Stimulated activated CD8-positive, alpha-beta memory T cell treated with anti-CD3 and anti-CD28 coated beads, Interleukin-2, amount 100 ng/mL, for 48 hours (primary cell): ENCODE measurements at regions not wholly inside any gene's neighbourhood (a gene's known extent, or its start where the extent isn't known, plus 50 kb on each side); places are given as distances from the start of the nearest gene placed in this dataset.
"Not testable (repeated sequence)": the region's sequence is repeated elsewhere in the genome, so short reads cannot be mapped to it uniquely, and the experiment has no call there.

Experiments
- DNase-seq, 2 donors: peaks; one replicate each; pipeline ENCODE4 v3.0.0-alpha.2; 2020; ENCODE audit warnings: low read depth in 2 of 2

DNA sequence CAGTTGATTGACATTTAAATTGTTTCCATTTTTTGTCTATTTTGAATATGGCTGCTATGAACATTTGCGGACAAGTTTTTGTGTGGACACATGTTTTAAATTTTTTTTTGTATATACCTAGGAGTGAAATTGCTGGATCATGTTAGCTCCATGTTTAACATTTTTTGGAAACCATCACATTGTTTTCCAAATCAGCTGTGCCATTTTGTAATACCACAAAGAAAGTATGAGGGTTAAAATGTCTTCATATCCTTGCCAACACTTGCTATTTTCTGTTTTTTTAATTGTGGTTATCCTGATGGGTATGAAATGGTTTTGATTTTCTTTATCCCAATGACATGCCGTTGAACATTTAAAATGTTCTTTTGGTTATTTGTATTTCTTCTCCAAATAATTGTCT lies 52.1 kb downstream of the CARTPT start:
- DNase-seq: no peak

DNA sequence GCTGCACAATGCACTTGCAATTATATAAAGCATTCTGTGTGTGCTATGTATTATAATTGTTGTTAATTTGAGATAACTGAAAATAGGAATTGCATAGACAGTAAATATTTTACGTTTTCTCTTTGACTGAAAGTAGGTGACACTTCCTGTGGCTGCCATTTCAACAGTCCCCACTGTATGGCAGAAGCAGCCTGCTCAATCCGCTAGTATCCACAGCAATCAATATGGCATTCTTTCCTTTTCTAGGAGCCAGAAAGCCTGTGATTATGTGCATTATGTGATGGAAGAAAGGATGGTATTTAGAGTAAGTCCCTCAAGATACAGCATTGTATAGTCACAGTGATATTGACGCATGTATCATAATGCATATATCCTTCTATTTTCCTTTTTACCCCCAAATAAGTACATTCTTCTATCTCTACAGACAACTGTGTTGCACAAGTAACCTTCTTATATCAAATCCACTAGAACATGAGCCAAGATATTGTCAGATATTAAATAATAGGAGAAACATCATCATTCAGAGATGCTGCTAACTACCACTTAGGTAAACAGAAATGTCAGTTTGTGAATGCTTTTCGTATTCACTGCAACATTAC lies 59.7 kb downstream of the CARTPT start:
- no peak for DNase-seq

DNA sequence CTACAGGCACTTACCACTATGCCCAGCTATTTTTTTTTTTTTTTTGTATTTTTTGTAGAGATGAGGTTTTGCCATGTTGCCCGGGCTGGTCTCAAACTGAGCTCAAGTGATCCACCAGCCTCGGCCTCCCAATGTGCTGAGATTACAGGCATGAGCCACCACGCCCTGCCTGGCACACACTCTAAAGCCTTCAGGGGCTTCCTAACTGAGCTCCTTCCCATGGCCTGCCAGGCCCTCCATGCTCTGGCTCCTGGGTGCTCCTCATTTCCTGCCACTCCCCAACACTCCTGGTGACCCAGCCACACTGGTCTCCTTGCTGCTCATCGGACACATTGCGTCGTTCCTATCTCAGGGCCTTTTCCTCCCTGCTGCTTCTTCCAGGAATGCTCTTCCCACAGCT lies 61.5 kb downstream of the CARTPT start:
- no peak for DNase-seq

- DNase-seq: no peak
Observed at GRCh38 chr5:71782393-71782770, 63.3 kb downstream of the CARTPT start.

DNA sequence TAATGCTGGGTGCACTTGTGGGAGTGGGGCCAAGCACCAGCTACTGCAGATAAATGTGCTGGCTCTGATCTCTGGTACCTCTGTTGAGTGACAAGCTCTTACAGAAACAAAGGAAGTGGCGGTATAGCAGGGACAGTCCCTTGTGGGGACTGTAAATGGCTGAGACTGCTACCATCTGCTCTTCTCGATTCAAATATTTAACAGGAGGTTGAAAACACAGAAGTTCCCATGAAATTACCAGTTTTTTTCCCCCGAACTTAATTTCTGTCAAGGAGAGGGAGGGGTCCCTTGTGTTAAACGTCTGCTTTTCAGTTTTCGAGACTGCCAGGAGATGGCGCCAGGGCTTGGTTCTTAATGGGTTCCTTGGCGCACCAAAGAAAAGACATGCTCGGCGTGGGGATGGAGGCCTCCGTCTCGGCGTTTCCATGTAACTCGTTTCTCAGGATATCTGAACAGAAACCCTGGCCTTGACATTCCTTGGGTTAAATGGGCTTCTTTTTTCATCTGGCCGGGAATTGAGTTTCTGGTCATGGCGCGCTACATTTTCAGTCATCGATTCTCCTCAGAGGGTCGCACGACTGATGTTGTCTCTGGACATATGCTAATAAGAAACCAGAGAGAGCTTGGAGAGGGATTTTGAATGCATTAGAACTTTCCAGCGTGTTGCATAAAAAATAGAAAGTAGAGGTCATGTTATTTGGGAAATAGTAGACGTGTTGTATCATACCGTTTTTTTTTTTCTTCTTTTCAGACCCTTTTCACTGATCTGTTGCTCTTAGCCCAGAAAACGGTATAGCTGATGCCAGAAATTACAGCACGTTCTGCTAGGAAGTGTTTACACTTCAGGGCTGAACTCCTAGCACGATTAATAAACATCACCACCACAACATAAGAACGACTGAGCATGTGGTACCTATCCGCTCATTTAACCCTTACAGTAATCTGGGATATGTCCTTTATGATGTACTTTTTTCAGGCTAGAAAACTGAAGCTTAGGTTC lies 64.0 kb downstream of the CARTPT start:
- peak; percentile 40 to 55 for DNase-seq

- no peak for DNase-seq
Observed at GRCh38 chr5:71783891-71784290, 64.8 kb downstream of the CARTPT start.

DNA sequence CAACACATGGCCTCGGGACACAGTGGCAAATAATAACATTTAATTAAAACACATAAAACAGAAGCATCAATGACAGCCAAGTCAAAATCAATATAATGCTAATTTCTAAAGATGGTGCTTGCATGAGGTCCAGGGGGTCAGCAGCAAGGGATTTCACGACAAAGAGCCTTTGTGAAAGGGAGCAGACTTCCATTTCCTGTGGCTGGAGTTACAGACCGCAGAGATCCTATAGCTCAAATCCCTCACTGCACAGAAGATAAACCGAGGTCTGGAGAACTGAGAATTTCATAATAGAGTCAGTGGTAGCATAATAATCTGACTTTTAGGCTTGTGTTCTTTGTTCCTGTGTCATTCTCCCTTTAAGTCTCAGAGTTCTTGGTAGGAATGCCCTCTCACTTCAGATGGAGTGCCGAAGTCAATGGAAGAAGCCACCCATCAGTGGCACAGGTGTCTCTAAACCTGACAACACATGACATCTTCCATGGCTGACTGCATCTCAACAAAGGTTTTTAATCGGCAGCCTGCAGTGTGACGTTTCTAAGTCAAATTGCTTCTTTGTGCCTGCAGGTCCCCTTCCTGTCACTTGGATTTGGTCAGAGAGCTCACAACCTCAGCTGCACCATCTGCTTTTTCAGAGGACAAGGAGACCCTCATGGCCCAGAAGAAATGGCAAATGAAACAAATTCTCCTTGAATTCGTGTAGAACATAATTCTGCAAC lies 67.4 kb downstream of the CARTPT start:
- DNase-seq: no peak

- no peak for DNase-seq
Observed at GRCh38 chr5:71788794-71789193, 69.7 kb downstream of the CARTPT start.

DNA sequence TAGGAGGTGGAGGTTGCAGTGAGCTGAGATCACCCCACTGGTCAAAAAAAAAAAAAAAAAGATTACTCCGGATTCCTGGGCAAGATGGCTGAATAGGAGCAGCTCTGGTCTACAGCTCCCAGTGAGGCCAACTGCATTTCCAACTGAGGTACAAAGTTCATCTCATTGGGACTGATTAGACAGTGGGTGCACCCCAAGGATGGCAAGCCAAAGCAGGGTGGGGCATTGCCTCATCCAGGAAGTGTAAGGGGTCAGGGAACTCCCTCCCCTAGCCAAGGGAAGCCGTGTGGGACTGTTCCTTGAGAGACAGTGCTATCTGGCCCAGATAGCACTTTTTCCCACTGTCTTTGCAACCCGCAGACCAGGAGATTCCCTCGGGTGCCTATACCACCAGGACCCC lies 70.7 kb downstream of the CARTPT start:
- DNase-seq: no peak

DNA sequence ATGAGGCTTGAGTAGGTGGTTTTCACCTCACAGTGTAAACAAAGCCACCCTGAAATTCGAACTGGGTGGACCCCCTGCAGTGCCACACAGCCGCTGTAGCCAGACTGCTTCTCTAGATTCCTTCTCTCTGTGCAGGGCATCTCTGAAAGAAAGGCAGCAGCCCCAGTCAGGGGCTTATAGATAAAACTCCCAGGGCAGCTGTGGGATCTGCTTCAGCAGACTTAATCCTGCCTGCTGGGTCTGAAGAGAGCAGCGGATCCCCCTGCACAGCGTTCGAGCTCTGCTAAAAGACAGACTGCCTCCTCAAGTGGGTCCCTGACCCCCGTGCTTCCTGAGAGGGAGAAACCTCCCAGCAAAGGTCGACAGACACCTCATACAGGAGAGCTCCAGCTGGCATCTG lies 71.4 kb downstream of the CARTPT start:
- DNase-seq: no peak

DNA sequence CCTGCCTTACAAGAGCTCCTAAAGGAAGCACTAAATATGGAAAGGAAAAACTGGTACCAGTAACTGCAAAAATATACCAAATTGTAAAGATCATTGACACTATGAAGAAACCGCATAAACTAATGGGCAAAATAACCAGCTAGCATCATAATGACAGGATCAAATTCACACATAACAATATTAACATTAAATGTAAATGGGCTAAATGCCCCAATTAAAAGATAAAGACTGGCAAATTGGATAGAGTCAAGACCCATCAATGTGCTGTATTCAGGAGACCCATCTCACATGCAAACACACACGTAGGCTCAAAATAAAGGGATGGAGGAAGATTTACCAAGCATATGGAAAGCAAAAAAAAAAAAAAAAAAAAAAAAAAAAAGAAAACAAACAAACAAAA lies 73.0 kb downstream of the CARTPT start:
- DNase-seq: not testable (repeated sequence)

DNA sequence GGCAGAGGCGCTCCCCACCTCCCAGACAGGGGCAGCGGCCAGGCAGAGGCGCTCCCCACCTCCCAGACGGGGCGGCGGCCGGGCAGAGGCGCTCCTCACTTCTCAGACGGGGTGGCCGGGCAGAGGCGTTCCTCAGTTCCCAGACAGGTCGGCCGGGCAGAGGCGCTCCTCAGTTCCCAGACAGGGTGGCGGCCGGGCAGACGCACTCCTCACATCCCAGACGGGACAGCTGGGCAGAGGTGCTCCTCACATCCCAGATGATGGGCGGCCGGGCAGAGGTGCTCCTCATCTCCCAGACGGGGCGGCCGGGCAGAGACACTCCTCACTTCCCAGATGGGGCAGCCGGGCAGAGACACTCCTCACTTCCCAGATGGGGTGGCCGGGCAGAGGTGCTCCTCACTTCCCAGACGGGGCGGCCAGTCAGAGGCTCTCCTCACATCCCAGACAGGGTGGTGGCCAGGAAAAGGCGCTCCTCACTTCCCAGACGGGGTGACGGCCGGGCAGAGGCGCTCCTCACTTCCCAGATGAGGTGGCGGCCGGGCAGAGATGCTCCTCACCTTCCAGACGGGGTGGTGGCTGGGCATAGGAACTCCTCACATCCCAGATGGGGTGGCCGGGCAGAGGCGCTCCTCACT lies 75.1 kb downstream of the CARTPT start:
- DNase-seq: no peak

DNA sequence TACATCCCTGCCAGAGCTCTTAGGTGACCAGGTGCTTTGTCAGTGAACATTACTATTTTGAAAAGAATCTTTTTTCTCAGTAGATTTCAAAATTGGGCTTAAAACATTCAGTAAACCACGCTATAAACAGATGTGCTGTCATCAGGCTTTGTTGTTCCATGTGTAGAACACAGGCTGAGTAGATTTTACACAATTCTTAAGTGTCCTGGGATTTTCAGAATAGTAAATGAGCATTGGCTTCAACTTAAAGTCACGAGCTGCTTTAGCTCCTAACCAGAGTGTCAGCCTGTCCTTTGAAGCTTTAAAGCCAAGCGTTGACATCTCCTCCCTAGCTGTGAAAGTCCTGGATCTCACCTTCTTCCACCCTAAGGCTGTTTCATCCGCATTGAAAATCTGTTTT lies 83.6 kb downstream of the CARTPT start:
- no peak for DNase-seq

DNA sequence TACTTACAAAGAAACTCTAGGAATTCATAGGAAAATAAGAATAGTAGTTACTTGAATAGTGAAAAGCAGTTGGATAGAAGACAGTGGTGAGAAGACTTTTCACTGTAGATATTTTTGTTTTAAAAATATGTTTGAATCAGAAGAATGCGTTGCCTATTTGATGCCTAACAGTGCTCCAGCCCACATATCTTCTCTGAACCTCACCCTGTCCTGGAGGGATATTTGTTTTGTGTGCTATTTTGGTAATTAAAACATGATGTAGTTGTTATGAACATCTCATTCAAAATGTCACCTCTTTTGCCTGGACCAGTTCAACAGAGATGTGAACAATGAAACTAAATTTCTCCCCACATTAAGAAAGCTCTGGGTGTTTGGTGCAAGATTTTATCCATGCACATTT lies 87.6 kb downstream of the CARTPT start:
- no peak for DNase-seq

DNA sequence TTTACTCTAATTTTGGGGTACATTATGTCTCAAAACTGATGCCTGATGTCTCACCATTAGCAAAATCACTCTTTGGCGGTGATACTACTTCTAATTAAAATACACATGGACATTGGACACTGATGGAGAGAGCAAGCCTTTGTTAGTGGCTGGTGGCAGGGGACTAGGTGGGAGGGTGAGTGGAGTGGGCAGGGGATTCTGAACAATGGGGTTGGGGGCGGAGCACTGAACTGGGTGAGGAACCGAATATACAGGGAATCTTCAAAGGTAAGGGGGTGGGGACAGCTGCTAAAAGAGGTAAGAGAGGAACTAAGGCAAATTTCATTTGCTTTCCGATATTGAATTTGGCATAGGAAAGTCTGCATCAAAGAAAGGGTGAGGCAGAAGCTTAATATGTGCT lies 88.8 kb downstream of the CARTPT start:
- no peak for DNase-seq

- DNase-seq: no peak
Observed at GRCh38 chr5:71809446-71809845, 90.4 kb downstream of the CARTPT start.

- DNase-seq: no peak
Observed at GRCh38 chr5:71810023-71810422, 90.9 kb downstream of the CARTPT start.

DNA sequence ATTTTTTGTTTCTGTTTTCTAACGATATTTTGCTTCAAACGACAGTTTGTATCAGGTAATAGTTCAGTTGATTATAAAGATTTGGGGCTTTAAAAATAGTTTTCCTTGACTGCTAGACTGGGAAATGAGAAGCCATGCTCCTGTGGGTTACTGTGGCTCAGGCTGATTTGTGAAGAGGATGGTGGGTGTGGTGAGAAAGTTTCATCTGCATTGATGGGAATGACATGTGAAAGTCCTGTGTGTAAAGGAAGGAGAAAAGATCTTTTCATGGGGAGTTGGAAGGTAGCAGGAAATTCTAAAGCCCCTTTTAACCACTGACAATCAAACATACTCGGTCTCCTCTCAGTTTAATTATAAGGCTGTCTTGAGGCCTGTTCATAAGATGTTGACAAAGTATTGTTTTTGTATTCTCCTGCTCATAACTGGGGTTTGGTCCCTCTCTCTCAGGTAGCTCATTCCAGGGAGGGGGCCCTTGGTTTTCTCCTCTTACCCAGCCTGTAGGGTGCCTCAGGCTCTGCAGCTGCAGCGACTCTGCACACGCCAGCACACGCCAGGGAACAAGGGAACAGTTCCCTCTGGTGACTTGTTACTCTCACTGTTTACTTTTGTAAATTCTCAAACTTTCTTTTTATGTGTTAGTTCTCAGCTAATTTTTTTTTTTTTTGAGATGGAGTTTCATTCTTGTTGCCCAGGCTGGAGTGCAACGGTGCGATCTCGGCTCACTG lies 91.6 kb downstream of the CARTPT start:
- no peak for DNase-seq

DNA sequence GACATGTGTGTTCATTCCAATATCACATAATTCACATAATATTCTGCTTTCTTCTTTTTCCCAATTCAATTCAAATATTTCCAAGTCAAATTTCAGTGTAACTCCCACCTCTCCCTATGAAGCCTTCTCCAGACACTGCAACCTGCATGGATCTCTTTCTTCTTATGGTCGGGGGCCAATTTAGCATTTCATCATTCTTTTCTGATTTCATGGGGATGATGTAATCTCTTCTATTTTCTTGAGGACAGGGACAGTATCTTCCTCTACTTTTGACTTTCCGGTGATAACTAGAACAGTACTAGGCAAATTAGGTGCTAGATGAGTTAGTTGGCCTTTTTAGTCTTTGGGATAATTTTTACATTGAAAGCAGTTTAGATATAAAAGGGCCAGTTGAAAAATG lies 92.7 kb downstream of the CARTPT start:
- no peak for DNase-seq

DNA sequence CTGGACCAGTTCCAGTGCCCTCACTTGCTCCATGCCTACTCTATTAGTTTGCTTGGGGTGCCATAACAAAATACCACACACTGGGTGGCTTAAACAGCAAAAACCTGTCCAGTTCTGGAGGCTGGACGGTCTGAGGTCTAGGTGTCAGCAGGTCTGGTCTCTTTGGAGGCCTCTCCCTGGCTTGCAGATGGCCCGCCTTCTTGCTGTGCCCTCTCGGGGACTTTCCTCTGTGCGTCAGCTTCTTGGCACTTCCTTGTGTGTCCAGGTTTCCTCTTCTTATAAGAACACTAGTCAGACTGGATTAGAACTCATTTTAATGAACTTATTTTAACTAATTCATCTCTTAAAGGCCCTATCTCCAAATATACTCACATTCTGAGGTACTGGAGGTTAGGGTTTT lies 97.2 kb downstream of the CARTPT start:
- no peak for DNase-seq

DNA sequence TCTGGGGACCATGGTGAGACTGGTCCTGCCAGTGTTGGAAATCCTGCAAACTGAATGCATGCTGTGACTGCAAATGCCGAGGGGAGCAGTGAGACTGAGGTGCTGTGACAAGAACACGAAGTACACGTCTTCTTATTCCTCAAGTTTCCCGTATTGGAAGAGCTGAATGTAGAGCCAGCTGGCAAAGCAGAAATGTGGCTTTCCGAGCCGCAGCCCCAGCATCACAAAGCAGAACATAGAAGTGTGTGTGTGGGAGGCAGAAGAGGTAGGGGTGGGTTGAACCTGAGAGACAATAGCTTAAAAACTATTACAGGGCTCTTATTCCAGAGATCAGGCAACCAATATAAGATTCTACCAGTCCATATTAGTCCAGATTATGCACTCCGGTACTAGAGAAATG lies 98.8 kb downstream of the CARTPT start:
- DNase-seq: no peak

GRCh38 chr5:71821029-71821428 lies 102.0 kb downstream of the CARTPT start:
- no peak for DNase-seq
